ENCODE measurements at regions not wholly inside any gene's neighbourhood (a gene's known extent, or its start where the extent isn't known, plus 50 kb on each side); places are given as distances from the start of the nearest gene placed in this dataset.

- TF ChIP-seq PHF8 (IDR thresholded peaks at IDR 0.05; ENCODE audit: borderline replicate concordance, low read depth): no peak
- no peak for TF ChIP-seq POLR2A (IDR thresholded peaks at IDR 0.05; ENCODE audit: low read length)
Measured at GRCh38 chr13:90869580-90869979, 477.9 kb upstream of the MIR17HG start.
